ENCODE measurements at regions not wholly inside any gene's neighbourhood (a gene's known extent, or its start where the extent isn't known, plus 50 kb on each side); places are given as distances from the start of the nearest gene placed in this dataset.

- TF ChIP-seq, protein P1, sequence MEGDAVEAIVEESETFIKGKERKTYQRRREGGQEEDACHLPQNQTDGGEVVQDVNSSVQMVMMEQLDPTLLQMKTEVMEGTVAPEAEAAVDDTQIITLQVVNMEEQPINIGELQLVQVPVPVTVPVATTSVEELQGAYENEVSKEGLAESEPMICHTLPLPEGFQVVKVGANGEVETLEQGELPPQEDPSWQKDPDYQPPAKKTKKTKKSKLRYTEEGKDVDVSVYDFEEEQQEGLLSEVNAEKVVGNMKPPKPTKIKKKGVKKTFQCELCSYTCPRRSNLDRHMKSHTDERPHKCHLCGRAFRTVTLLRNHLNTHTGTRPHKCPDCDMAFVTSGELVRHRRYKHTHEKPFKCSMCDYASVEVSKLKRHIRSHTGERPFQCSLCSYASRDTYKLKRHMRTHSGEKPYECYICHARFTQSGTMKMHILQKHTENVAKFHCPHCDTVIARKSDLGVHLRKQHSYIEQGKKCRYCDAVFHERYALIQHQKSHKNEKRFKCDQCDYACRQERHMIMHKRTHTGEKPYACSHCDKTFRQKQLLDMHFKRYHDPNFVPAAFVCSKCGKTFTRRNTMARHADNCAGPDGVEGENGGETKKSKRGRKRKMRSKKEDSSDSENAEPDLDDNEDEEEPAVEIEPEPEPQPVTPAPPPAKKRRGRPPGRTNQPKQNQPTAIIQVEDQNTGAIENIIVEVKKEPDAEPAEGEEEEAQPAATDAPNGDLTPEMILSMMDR (IDR thresholded peaks at IDR 0.05; ENCODE audit: borderline replicate concordance, extremely low read depth, low read length, poor library complexity, severe bottlenecking): no peak
- TF ChIP-seq EZH2 (IDR thresholded peaks at IDR 0.05; ENCODE audit: borderline replicate concordance, low read depth, low read length, severe bottlenecking): no peak
- no peak overlapping the region for H2AFZ ChIP-seq (ENCODE audit: low read depth, low read length)
- DNase-seq: no peak
- no peaks in the 10 kb centered on the region for H3K27me3 ChIP-seq (ENCODE audit: insufficient read depth, low read length, poor library complexity)
- no peaks in the 10 kb centered on the region for H3K36me3 ChIP-seq (ENCODE audit: insufficient read depth, low read length)
- no peaks in the 10 kb centered on the region for H4K20me1 ChIP-seq (ENCODE audit: insufficient read depth, low read length)
- no peak for ATAC-seq (ENCODE audit: insufficient read depth, low read depth)
- no peak overlapping the region for H3K4me3 ChIP-seq (ENCODE audit: low read depth in 1 of 2, low read length in 2 of 2)
- no peak overlapping the region for H3K27ac ChIP-seq (ENCODE audit: low read length)
- H3K9me3 ChIP-seq (ENCODE audit: insufficient read depth, low read length, severe bottlenecking): no peaks in the 10 kb centered on the region
- no peaks in the 10 kb centered on the region for H3K79me2 ChIP-seq (ENCODE audit: insufficient read depth, low read length)
- H3K4me2 ChIP-seq (ENCODE audit: insufficient read depth, low read length): no peak overlapping the region
- peaks cover 3% of the 10 kb centered on the region; the same call in 1 of the 2 replicates for H3K4me1 ChIP-seq (ENCODE audit: insufficient read depth, low read length)
- H3K9ac ChIP-seq (ENCODE audit: low read depth, low read length): no peak overlapping the region
Observed at GRCh38 chr1:101151286-101151685, 85.5 kb upstream of the S1PR1 start.

GRCh38 chr1:101150670-101151069, 86.1 kb upstream of the S1PR1 start:
- no peak overlapping the region for H2AFZ ChIP-seq (ENCODE audit: low read depth, low read length)
- no peaks in the 10 kb centered on the region for H3K36me3 ChIP-seq (ENCODE audit: insufficient read depth, low read length)
- ATAC-seq (ENCODE audit: insufficient read depth, low read depth): no peak
- peaks cover 3% of the 10 kb centered on the region; the same call in 1 of the 2 replicates for H3K4me1 ChIP-seq (ENCODE audit: insufficient read depth, low read length)
- no peak overlapping the region for H3K9ac ChIP-seq (ENCODE audit: low read depth, low read length)
- no peak overlapping the region for H3K4me2 ChIP-seq (ENCODE audit: insufficient read depth, low read length)
- no peaks in the 10 kb centered on the region for H3K9me3 ChIP-seq (ENCODE audit: insufficient read depth, low read length, severe bottlenecking)
- no peak overlapping the region for H3K4me3 ChIP-seq (ENCODE audit: low read depth in 1 of 2, low read length in 2 of 2)
- H4K20me1 ChIP-seq (ENCODE audit: insufficient read depth, low read length): no peaks in the 10 kb centered on the region
- no peak overlapping the region for H3K27ac ChIP-seq (ENCODE audit: low read length)
- no peaks in the 10 kb centered on the region for H3K27me3 ChIP-seq (ENCODE audit: insufficient read depth, low read length, poor library complexity)
- no peak for TF ChIP-seq EZH2 (IDR thresholded peaks at IDR 0.05; ENCODE audit: borderline replicate concordance, low read depth, low read length, severe bottlenecking)
- TF ChIP-seq, protein P1 (IDR thresholded peaks at IDR 0.05; ENCODE audit: borderline replicate concordance, extremely low read depth, low read length, poor library complexity, severe bottlenecking): no peak
- no peaks in the 10 kb centered on the region for H3K79me2 ChIP-seq (ENCODE audit: insufficient read depth, low read length)
- DNase-seq: no peak

- H3K9me3 ChIP-seq (ENCODE audit: insufficient read depth, low read length, severe bottlenecking): no peaks in the 10 kb centered on the region
- H3K4me1 ChIP-seq (ENCODE audit: insufficient read depth, low read length): peaks cover 3% of the 10 kb centered on the region; the same call in 1 of the 2 replicates
- no peaks in the 10 kb centered on the region for H3K27me3 ChIP-seq (ENCODE audit: insufficient read depth, low read length, poor library complexity)
- TF ChIP-seq, protein P1 (IDR thresholded peaks at IDR 0.05; ENCODE audit: borderline replicate concordance, extremely low read depth, low read length, poor library complexity, severe bottlenecking): no peak
- no peak for TF ChIP-seq EZH2 (IDR thresholded peaks at IDR 0.05; ENCODE audit: borderline replicate concordance, low read depth, low read length, severe bottlenecking)
- DNase-seq (no peak), ATAC-seq (ENCODE audit: insufficient read depth, low read depth) (no peak)
- H4K20me1 ChIP-seq (ENCODE audit: insufficient read depth, low read length): no peaks in the 10 kb centered on the region
- H3K36me3 ChIP-seq (ENCODE audit: insufficient read depth, low read length): no peaks in the 10 kb centered on the region
- no peak overlapping the region for H3K4me2 ChIP-seq (ENCODE audit: insufficient read depth, low read length)
- H3K9ac ChIP-seq (ENCODE audit: low read depth, low read length): no peak overlapping the region
- H3K4me3 ChIP-seq (ENCODE audit: low read depth in 1 of 2, low read length in 2 of 2): no peak overlapping the region
- no peak overlapping the region for H2AFZ ChIP-seq (ENCODE audit: low read depth, low read length)
- H3K27ac ChIP-seq (ENCODE audit: low read length): no peak overlapping the region
- no peaks in the 10 kb centered on the region for H3K79me2 ChIP-seq (ENCODE audit: insufficient read depth, low read length)
Observed at GRCh38 chr1:101150266-101150665, 86.6 kb upstream of the S1PR1 start.

- H3K4me3 ChIP-seq (ENCODE audit: low read depth in 1 of 2, low read length in 2 of 2): no peak overlapping the region
- H2AFZ ChIP-seq (ENCODE audit: low read depth, low read length): 0 out of 2 replicates have a peak overlapping the region, but pooled peaks have one; percentile 20
- no peak overlapping the region for H3K27ac ChIP-seq (ENCODE audit: low read length)
- H3K4me1 ChIP-seq (ENCODE audit: insufficient read depth, low read length): peaks cover 3% of the 10 kb centered on the region; the same call in 1 of the 2 replicates
- H4K20me1 ChIP-seq (ENCODE audit: insufficient read depth, low read length): no peaks in the 10 kb centered on the region
- no peak overlapping the region for H3K4me2 ChIP-seq (ENCODE audit: insufficient read depth, low read length)
- no peaks in the 10 kb centered on the region for H3K27me3 ChIP-seq (ENCODE audit: insufficient read depth, low read length, poor library complexity)
- no peaks in the 10 kb centered on the region for H3K36me3 ChIP-seq (ENCODE audit: insufficient read depth, low read length)
- no peaks in the 10 kb centered on the region for H3K79me2 ChIP-seq (ENCODE audit: insufficient read depth, low read length)
- no peaks in the 10 kb centered on the region for H3K9me3 ChIP-seq (ENCODE audit: insufficient read depth, low read length, severe bottlenecking)
- no peak for ATAC-seq (ENCODE audit: insufficient read depth, low read depth)
- TF ChIP-seq EZH2 (IDR thresholded peaks at IDR 0.05; ENCODE audit: borderline replicate concordance, low read depth, low read length, severe bottlenecking): no peak
- TF ChIP-seq, protein P1 (IDR thresholded peaks at IDR 0.05; ENCODE audit: borderline replicate concordance, extremely low read depth, low read length, poor library complexity, severe bottlenecking): no peak
- no peak for DNase-seq
- no peak overlapping the region for H3K9ac ChIP-seq (ENCODE audit: low read depth, low read length)
Observed at GRCh38 chr1:101148980-101149379, 87.8 kb upstream of the S1PR1 start.

All from DND-41 (cell line).